PFSK-1 (cell line): ENCODE measurements at regions not wholly inside any gene's neighbourhood (a gene's known extent, or its start where the extent isn't known, plus 50 kb on each side); places are given as distances from the start of the nearest gene placed in this dataset.

Experiments
- FOXP2 ChIP-seq: optimal IDR thresholded peaks from 2 replicates; pipeline ENCODE3; 2011; ENCODE audit warnings: borderline replicate concordance, control low read depth, inconsistent platforms; ENCODE audit not compliant: insufficient read depth; ENCODE audit errors: extremely low read length, extremely low read depth
- POLR2AphosphoS5 ChIP-seq: IDR thresholded peaks from 2 replicates; pipeline ENCODE4 v1.6.1; 2012; ENCODE audit warnings: low read depth, mild to moderate bottlenecking, control low read depth, low read length, moderate library complexity
- SIN3A ChIP-seq: IDR thresholded peaks from 2 replicates; pipeline ENCODE4 v1.6.1; 2012; ENCODE audit warnings: mild to moderate bottlenecking, low read length, moderate library complexity, borderline replicate concordance; ENCODE audit not compliant: insufficient read depth
- TAF1 ChIP-seq: IDR thresholded peaks from 2 replicates; pipeline ENCODE4 v1.6.1; 2012; ENCODE audit warnings: low read length, control low read depth, borderline replicate concordance; ENCODE audit not compliant: insufficient read depth
- TF ChIP-seq, protein P1 (sequence below), 2 experiments: IDR thresholded peaks; 2 replicates each; pipeline versions ENCODE4 v1.6.1 to v1.8.0; 2011 to 2012; ENCODE audit warnings: low read depth in 2 of 2, low read length in 2 of 2, control low read depth in 1 of 2, inconsistent platforms in 1 of 2, mild to moderate bottlenecking in 1 of 2, moderate library complexity in 1 of 2; ENCODE audit not compliant: insufficient read depth in 1 of 2

GRCh38 chr12:107826276-107826675, 51.8 kb downstream of the ASCL4 start:
- TF ChIP-seq SIN3A, result no peak
- no peak for TF ChIP-seq POLR2AphosphoS5
- TF ChIP-seq, protein P1, sequence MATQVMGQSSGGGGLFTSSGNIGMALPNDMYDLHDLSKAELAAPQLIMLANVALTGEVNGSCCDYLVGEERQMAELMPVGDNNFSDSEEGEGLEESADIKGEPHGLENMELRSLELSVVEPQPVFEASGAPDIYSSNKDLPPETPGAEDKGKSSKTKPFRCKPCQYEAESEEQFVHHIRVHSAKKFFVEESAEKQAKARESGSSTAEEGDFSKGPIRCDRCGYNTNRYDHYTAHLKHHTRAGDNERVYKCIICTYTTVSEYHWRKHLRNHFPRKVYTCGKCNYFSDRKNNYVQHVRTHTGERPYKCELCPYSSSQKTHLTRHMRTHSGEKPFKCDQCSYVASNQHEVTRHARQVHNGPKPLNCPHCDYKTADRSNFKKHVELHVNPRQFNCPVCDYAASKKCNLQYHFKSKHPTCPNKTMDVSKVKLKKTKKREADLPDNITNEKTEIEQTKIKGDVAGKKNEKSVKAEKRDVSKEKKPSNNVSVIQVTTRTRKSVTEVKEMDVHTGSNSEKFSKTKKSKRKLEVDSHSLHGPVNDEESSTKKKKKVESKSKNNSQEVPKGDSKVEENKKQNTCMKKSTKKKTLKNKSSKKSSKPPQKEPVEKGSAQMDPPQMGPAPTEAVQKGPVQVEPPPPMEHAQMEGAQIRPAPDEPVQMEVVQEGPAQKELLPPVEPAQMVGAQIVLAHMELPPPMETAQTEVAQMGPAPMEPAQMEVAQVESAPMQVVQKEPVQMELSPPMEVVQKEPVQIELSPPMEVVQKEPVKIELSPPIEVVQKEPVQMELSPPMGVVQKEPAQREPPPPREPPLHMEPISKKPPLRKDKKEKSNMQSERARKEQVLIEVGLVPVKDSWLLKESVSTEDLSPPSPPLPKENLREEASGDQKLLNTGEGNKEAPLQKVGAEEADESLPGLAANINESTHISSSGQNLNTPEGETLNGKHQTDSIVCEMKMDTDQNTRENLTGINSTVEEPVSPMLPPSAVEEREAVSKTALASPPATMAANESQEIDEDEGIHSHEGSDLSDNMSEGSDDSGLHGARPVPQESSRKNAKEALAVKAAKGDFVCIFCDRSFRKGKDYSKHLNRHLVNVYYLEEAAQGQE (IDR thresholded peaks at IDR 0.05; ENCODE audit: insufficient read depth in 1 of 2, low read depth in 2 of 2, low read length in 2 of 2), result no peak
- TF ChIP-seq FOXP2, result no peak
- no peak for TF ChIP-seq TAF1

GRCh38 chr12:107829271-107829670, 54.8 kb downstream of the ASCL4 start:
- TF ChIP-seq, protein P1 (IDR thresholded peaks at IDR 0.05; ENCODE audit: insufficient read depth in 1 of 2, low read depth in 2 of 2, low read length in 2 of 2), result no peak
- TF ChIP-seq TAF1 (no peak), POLR2AphosphoS5 (no peak), FOXP2 (no peak), SIN3A (no peak)

GRCh38 chr12:107832441-107832840, 57.9 kb downstream of the ASCL4 start:
- no peak for TF ChIP-seq FOXP2
- no peak for TF ChIP-seq TAF1
- no peak for TF ChIP-seq SIN3A
- no peak for TF ChIP-seq POLR2AphosphoS5
- TF ChIP-seq, protein P1 (IDR thresholded peaks at IDR 0.05; ENCODE audit: insufficient read depth in 1 of 2, low read depth in 2 of 2, low read length in 2 of 2), result no peak

DNA sequence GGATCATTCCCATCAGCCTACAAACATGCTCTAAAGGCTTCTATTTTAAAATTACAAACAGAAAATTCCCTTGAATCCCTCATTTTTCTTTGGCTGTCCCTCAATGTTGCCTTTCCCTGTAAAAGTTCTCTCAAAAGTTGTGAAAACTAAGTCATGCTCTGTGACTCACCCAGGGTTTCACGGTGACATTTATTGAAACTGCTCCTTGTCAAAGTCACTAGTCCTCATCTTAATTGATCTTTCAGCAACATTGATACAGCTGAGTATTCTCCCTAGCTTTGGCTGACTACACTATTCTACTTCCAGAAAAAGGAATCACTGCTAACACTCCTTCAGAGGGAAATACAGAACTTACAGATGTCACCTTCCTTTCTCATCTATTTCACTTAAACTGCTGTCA, 65.7 kb downstream of the ASCL4 start:
- TF ChIP-seq, protein P1 (IDR thresholded peaks at IDR 0.05; ENCODE audit: insufficient read depth in 1 of 2, low read depth in 2 of 2, low read length in 2 of 2), result no peak
- no peak for TF ChIP-seq SIN3A
- TF ChIP-seq TAF1, result no peak
- no peak for TF ChIP-seq POLR2AphosphoS5
- TF ChIP-seq FOXP2, result no peak

GRCh38 chr12:107843351-107844311, 69.1 kb downstream of the ASCL4 start:
- no peak for TF ChIP-seq SIN3A
- TF ChIP-seq, protein P1 (IDR thresholded peaks at IDR 0.05; ENCODE audit: insufficient read depth in 1 of 2, low read depth in 2 of 2, low read length in 2 of 2), result no peak
- no peak for TF ChIP-seq FOXP2
